Cerebellar cortex (tissue), 1 donor: ENCODE measurements at regions not wholly inside any gene's neighbourhood (a gene's known extent, or its start where the extent isn't known, plus 50 kb on each side); places are given as distances from the start of the nearest gene placed in this dataset.

Source experiments
- DNase-seq: peaks from one replicate; pipeline ENCODE4 v3.0.0-alpha.2; 2015; ENCODE audit warnings: low spot score

DNA sequence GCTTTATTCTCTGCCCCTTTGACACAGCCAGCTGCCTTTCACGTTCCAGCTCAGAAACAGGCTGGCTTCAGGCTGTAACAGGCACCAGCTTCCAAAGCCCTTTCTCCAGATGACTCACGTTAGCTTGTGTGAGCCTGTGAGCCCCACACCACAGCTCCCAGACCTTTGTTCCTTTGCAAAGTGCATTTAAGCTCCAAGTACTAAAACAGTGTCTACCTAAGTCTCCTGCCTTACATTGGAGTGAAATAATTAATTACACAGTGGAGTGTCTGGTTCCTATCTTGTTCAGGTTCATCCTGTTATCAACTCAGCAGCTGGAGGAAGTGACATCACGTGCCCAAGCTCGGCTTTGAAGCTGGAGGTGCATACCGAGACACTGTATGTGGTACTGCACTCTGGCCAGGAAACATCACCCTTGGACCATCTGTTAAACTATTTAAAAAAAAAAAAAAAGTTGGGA lies 475.8 kb downstream of the FOXO1 start:
- DNase-seq: no peak

DNA sequence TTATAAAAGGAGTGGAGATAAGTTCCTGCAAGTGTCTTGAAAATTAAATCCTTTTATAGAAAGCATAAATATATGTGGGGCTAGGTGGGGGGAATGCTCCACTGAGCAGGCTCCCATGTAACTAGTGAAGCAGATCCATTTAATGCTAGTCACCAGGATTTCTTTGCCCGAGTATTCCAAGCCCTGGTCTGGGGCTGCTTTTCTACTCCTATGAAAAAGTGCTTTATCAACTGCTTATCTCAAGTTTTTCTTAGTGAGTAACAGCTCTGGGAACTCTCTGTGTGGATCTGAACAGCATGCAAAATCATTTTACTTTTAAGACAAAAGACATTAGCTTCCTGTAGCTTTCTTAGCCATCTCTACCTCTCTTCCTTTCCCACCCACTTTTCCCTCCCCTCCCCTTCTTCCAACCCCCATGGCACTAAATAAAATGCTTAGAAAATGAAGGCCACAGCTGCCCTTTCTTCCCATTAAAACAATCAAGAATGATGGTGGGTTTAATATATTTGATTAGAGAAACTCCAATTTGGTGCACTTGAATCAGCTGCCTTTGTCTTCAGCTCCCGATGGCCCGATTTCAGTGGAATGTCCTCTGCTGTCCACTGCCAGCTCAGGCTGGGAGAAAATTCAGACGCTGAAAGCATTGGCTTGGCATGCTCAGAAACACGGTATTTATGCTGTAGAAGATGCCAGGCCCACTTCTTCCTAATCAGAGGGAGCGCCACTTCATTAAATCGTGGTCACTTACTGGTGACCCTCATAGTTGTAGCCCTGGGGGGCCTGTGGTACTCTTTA lies 475.1 kb downstream of the FOXO1 start:
- DNase-seq: no peak

DNA sequence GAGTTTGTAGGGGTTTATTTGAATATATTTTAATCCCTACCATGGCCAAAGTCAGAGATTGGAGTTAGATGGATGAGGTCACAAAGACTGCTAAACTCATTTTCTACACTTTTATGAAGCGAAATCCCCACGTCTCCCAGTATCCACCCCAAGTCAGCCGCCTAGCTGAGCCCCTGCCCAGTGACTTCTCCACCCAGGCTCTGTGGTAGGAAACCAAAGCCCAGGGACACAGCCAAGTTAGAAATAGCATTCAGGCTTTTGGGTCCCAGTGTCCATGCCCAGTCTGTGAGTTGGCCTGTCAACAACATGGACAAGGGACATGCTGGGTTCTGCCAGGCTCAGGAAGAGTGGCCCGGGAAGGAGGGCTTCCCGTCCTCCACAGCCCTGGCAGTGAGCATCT lies 474.0 kb downstream of the FOXO1 start:
- DNase-seq: no peak

DNA sequence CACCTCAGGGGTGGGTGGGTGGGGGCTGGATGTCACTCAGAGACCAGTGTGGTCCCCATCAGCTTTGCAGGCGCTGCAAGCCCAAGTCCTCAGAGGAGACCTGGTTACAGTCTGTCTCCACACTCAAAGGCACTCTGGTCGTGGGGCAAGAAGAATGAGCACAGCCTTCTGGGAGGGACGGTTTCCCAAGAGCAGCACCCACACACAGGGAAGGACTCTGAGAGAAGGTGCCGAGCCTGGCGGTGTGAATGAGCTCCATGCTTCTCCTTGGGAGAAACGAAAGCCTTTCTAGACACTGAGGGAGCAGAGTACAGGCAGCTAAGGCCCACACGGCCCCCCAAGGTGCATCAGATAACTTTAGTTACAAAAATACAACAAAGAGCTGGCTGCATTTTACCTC lies 473.6 kb downstream of the FOXO1 start:
- no peak for DNase-seq

DNA sequence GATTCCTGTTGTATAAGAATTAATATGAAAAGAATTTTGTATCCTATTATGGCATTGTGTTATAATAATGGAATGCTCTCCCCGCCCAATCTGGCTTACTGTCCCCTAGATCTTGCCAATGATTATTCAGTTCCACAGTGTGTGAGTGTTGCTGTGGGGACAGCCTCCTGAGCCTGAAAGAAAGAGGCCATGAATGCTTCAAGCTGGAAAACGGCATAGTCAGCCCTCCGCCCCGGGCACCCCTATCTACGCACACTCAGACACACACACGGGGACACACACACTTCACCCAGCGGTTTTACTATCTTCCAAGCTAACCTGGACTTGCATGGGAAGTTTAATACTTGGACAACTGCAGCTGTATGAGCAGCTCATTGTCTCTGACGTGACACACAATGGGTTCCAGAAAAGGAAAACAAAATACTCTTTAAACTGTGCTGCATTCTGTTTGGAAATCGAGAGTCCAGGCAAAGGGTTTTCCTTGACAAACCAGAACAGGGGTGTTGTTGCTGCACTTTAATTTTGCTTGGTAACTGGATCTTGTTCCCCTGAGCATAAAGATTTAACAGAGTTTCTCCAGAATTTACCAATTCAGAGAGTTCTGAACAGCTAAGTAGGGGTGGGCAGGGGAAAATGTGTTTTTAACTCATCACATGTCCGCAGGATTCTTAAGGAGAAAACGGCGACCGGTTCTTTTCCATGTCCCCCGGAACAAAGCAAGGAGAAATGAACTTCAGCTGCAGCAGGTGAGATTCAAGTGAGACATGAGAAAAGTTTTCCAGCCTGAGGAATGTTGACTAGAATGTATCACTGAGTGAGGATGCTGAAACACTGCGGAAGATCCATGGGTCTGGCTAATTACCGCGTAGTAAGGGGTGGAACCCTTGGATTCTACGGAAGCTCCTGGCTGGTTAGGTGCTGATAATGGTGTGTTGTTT lies 472.9 kb downstream of the FOXO1 start:
- no peak for DNase-seq

DNA sequence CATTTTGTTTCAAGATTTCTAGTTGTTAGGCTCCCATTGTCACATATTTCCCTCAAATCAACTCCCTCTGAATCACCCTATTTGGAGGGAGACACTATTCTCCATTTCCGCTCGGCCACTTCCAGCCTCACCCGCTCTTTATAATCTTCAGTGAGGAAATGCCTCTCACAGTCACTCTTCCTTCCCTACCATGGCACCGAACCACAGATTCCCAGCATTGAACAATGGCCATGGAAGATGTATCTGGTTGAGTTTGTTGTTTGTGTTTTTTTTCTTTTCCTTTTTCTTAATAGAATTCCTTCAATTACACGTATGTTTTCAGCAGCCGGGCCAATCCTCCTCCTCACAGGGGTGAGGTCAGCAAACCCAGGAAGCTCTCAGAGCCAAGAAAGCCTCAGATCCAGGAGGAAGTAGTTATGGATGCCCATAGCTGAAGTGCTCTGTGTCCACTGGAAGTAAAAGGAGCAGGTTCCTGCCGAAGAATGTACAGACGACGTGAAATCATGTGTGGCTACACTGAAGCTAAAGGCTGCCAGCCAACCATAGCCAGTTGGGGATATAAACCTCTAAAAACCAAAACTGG lies 472.1 kb downstream of the FOXO1 start:
- DNase-seq: no peak

DNA sequence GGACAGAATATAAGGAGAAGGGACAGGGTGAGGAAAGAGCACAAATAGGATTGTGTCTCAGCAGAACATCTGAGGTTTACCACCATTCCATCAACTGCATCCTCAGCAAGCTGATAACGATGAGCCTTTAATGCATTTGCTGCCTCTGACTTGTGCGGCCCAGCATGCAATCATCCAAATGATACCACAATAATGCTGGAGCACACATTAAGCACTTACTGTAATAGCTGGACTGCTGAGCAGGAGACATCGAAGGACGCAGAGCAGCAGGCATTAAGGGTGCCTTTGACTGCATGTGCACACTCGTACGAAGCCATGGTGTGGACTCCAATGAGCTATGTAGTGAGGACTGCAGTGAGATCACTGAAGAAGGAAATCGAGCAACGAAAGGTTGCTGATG lies 469.4 kb downstream of the FOXO1 start:
- no peak for DNase-seq

DNA sequence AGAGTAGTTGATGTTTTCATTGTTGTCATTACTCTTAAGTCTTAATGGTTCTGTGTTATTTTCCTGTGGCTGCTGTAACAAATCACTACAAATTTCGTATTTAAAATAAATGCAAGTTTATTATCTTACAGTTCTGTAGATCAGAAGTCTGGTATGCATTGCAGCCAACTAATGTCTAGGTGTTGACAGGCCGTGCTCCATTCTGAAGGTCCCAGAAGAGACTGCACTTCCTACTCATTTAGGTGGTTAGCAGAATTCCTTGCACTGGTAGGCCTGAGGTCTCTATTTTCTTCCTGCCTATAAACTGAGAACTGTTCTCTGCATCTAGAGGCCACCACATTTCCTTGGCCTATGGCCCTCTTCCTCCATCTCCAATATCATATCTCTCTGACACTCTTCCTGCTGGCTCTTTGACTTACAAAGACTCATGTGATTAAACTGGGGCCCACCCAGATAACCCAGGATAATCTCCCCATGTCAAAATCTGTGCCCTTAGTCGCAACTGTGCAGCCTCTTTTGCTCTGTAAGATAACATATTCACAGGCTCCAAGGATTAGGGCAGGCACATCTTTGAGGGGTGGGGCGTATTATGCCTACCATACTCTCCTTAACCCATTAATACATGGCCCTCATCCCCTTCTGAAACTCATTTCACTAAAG lies 468.4 kb downstream of the FOXO1 start:
- no peak for DNase-seq

DNA sequence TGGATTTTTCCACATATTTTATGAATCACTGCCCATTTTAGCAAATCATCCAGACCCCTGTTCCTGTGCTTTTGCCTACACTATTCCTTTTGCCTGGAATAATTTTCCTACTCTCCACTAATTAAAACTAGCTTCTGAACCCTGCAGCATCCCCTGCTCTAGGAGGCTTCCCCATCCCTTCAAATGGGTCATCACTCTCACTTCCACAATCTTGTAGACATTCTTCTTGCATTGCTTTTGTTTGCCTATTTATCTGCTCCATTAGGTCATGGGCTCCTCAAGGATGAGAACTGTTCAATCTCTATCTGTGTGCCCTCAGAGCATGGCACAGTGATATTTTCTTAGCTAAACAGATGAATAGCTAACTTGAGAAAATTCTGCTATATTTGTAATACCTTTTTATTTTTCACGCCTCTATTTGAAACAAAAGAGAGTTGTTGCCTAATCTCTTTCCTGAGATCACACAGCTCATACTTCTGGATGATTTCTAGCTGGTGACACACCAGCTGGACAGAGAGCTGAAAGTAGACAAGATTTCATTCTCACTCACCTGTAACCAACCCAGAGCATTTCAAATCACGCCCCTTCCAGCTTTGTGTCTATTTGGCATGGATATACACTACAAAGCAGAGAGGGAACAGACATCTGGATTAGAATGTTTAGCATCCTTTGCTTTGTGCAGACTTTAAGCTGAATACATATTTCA lies 466.0 kb downstream of the FOXO1 start:
- DNase-seq: no peak

DNA sequence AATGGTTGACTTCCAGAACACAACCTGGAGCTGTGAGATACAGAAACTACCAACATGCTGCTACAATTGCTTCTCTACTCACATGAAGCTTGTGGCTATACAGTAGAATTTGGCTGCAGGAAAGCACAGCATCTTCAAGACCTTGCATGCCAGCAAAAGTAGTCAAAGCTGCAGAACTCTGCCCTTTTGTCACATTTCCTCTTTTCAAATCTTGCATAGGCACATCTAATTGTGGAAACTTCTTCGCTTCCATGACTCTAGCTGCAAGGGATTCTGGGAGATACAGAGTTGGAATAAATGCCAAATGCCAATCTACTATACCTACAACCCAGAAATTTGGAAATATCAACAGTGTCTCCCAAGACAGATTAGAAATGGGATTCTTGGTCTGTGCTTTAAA lies 462.2 kb downstream of the FOXO1 start:
- DNase-seq: no peak

DNA sequence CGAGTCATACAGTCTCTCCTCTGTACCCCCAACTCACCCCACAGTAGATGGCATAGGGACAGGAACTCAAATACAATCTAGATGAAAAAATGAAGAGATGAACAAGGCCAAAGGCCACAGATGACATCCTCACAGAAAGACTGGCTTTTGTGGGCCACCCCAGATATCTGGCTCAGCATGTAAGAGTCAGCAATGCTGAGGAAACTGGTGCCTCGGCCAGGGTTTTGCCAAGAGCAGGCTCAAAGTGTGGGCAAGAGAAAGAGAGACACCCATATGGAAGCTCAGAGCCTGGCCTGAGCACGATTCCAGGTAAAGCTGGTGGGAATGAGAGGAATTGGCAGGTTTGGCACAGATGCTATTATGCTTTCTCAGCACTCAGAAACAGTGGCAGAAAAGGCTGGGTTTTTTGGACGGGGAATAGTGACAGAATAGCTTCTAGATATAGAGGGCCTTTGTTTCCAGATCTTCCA lies 460.6 kb downstream of the FOXO1 start:
- DNase-seq: no peak

DNA sequence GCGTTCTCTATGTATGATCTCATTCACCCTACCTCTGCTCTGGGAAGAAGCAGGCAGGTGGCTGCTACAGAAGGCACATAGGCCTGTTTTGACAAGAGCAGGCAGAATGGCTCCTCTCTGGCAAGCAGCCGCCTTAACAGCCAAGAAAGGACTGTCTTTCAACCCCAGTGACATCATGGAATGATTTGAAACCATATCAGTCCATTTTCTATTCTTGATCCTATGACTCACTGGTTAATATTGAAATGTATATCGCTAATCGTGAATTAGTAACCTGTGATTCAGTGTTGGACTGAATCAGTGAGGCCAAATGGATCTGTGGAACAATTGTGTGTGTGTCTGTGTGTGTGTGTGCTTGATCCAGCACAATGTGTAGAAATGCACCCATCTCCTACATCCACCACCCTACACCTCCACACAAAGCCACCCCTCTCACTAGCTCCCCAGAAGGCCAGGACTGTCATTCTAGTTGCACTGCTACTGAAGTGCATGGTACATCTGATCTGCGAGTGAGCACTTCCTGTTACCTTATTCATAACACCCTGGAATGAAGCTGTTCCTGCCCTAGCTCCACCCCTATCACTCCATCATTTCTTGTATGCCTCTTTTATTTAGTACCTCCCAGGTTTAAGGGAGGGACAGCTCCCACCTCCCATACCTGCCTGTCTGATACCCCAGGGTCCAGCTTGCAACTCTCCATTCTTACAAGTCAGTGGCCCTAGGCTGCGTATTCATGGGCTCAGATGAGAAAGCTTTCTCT lies 460.0 kb downstream of the FOXO1 start:
- DNase-seq: no peak

DNA sequence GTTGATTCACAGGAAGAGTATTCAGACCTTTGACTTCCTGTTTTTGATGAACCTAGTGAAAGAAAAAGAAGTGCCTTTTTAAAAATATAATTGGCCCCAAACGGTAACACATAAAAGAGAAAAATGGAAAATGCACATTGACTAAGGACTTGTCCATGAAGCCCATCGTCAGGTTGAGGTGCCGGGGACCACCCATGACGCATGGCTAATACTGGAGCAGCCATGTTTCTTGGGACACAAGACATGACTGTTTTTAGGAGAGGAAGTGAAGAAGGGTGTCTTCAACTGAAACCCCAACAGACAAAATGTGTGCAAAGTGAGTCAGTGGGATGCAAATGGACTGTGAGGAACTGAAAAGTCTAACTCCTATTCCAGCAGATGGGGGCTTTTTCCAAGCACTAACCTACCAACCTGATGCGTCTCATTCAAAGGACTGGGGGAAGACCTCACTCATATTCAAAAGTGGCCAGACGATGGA lies 459.4 kb downstream of the FOXO1 start:
- DNase-seq: no peak

DNA sequence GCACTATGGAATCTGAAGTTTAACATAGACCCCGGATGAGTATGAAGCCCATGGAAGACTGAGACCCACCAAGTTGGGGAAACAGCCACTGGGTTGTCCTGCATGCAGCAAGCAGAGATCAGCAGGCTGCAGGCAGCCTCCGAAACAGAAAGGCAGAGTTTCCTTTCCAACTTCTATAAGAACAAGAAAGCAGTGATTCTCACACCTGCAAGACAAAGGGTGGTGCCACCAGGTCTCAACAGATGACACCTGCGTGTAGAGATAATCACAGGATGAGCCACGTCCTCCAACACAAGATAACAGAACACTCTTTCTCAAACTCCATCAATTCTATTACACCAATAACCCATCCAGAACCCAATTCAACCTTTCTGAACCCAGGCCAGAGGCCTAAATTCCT lies 457.9 kb downstream of the FOXO1 start:
- DNase-seq: no peak

DNA sequence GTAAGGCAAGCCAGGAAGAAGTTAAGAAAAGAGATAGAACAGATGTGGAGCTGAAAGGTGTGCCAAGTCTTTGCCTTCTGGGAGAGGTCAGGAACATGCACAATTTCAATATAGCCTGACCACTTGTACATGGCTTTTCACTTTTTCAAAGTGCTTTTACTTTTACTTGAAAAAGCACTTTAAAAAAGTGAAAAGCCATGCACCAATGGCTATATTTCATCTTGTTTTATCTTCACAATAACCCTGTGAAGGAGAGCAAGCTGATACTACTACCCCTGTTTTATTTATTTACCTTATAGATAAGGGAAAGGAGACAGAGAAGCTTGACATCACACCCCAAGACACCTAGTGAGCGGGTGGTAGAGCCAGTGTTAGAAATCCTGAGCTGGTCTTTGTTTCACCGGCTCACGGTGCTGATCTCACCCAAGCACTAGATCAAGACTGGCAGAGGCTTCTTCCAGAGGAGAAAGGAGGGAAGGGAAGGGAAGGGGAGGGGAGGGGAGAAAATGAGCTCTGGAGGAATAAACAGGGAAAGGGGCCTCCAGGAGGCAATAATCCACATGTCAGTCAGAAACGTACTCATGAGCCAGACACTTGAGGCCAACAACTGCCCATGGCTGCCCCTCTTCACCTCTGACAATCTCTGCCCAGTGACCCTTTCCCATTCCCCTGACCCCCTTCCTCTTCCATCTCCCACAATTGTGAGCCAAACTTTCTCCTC lies 455.4 kb downstream of the FOXO1 start:
- no peak for DNase-seq

DNA sequence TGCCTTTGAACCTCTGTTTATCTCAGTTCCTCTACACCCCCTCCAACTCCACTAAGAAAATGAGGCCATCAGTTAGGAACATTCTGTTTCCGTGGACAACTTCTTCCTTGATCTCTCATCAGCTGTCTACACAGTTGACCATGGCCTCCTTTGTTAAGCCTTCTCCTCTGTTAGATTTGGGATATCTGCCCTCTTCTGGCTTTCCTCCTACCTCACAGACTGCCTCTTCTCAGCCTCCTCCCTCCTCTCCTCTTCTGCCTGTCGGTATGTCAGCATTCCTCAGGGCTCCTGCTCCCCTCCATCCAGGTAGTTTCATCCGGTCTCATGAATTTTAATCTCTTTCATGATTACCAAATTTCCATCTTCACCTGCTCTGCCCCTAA lies 454.9 kb downstream of the FOXO1 start:
- DNase-seq: no peak

DNA sequence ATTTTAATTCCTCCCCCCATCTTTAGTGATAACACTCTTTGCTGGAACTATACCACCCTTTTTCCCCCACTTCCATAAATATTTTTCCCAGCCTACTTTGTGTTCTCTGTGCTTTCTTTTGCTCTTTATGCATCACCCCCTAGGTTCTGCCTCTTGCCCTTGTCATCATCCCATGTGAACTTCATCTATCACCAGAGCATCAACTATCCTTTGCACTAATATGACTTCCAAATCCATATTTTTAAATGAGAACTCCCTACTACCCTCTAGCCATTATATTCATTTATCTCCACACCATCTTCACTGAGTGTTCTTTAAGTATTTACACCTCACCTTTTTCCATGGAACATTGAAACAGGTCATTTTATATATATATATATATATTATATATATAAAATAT lies 452.7 kb downstream of the FOXO1 start:
- DNase-seq: no peak

DNA sequence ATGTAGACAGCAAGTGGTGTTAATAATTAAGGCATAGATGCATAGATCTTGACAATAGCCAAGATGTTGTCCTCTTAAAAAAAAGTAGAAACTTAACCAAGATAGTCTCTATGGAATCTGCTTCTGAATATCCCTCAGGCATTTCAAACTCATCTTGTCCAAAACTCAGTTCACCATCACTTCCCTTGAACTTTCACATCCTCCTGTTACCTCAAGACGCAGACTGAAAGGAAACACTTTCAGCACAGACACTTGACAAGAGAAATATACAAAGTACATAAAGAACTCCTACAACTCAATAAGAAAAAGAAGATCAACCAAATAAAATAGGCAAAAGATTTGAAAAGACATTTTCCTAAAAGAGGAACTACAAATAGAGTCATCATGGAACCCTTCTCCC lies 451.1 kb downstream of the FOXO1 start:
- no peak for DNase-seq

DNA sequence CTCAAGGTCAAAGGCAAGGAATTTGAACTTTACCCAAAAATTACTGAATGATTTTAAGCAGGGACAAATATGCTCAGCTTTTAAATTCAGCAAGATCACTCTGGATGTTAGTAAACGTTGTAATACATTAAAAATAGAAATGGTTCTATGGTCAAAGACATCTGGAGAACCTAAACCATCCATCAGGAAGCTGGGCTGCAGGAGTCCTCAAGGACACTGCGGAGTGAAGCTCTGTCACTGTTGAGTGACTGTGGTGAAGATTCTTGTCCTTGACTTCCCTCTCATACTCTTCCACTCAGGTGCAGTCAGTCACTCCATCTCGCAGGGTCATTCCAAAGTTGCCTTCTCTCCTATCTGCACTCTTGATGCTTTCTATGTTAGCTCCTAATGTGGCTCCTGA lies 450.7 kb downstream of the FOXO1 start:
- no peak for DNase-seq

DNA sequence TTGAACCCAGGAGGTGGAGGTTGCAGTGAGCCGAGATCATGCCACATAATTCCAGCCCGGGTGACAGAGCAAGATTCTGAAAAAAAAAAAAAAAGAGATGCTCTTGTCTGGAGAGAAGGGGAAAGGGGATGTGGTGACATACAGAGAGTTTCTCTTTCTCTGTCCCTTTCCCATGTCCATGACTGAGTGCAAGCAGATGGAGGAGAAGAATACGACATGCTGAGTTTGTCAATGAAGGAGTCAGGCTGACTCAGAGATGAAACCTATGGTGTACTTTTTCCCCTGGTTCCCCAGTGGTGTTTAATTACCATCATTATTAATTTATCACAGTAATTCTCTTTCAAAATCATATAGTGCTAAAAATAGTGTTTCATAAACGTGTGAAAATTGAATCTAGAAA lies 448.8 kb downstream of the FOXO1 start:
- no peak for DNase-seq
